K562 (cell line): ENCODE measurements at regions not wholly inside any gene's neighbourhood (a gene's known extent, or its start where the extent isn't known, plus 50 kb on each side); places are given as distances from the start of the nearest gene placed in this dataset.
A peak's percentile ranks its signal among the peaks of the same experiment; 100 is the strongest.

Experiments
- ATAC-seq: fragments of 200-7000 bp; cut with Tn5 transposase; 3 replicates; pipeline ENCODE4 v1.9.1; 2020; ENCODE audit warnings: moderate library complexity
- BruUV-seq: library from RNA; stranded (reverse); fragments of 400-500 nt; replicated peaks from 2 replicates; lab custom pipeline; 2021; lab: Mats Ljungman, UMichigan
- CTCF ChIA-PET: fragments of 300-600 bp; formaldehyde crosslinking; extraction: SDS; loops from one replicate; lab custom pipeline; 2021; ENCODE audit warnings: low intra/inter-chr PET ratio; lab: Yijun Ruan, JAX
- POLR2A ChIA-PET: fragments of 300-600, 350-650 bp; sonication (Branson Sonifier 250); formaldehyde crosslinking; extraction: SDS; loops from one replicate; lab custom pipeline; 2021; ENCODE audit warnings: antibody characterized with exemption, inconsistent platforms; lab: Yijun Ruan, JAX
- DNase-seq, 4 experiments: peaks; one replicate each; pipeline versions ENCODE4 v3.0.0 to v3.0.0-alpha.2; 2011 to 2018; ENCODE audit warnings: low spot score in 3 of 4, mixed read lengths in 3 of 4; ENCODE audit errors: extremely low read depth in 1 of 4
- FAIRE-seq: peaks from 2 replicates; lab custom pipeline; 2011; peaks lifted over from hg19 to GRCh38; lab: Jason Lieb, UNC
- H2AFZ ChIP-seq: 2 replicates; pipeline ENCODE4 v1.6.0; 2011; ENCODE audit warnings: low read depth, low read length, control low read depth, inconsistent platforms
- H3K27ac ChIP-seq: fragments of 200-600 bp; 3 replicates; pipeline ENCODE4 v1.8.0; 2011; ENCODE audit warnings: low read depth, mild to moderate bottlenecking, control low read depth, inconsistent platforms, low read length, moderate library complexity, mixed read lengths; ENCODE audit errors: extremely low read depth
- H3K27me3 ChIP-seq, 2 experiments: fragments of 300-600 bp in 1 of 2; 2 replicates in 1 of 2; 3 replicates in 1 of 2; pipeline versions ENCODE4 v1.6.0 to v1.8.0; 2011; ENCODE audit warnings: inconsistent platforms in 2 of 2, low read length in 2 of 2, mild to moderate bottlenecking in 1 of 2, mixed read lengths in 1 of 2, moderate library complexity in 1 of 2; ENCODE audit not compliant: control insufficient read depth in 2 of 2, insufficient read depth in 2 of 2
- H3K36me3 ChIP-seq: fragments of 300-600 bp; 3 replicates; pipeline ENCODE4 v1.8.0; 2011; ENCODE audit warnings: mild to moderate bottlenecking, low read length, inconsistent platforms; ENCODE audit not compliant: control insufficient read depth, insufficient read depth
- H3K4me1 ChIP-seq, 2 experiments: fragments of 200-600 bp in 1 of 2; replicated peaks in 1 of 2; 2 replicates in 1 of 2; 3 replicates in 1 of 2; pipeline versions ENCODE4 v1.5.1 to v1.8.0; 2011; ENCODE audit warnings: inconsistent platforms in 2 of 2, low read length in 2 of 2, mild to moderate bottlenecking in 1 of 2, mixed read lengths in 1 of 2, moderate library complexity in 1 of 2; ENCODE audit not compliant: control insufficient read depth in 2 of 2, insufficient read depth in 2 of 2
- H3K4me2 ChIP-seq: 2 replicates; pipeline ENCODE4 v1.6.1; 2011; ENCODE audit warnings: low read length, control low read depth, inconsistent platforms, mixed read lengths; ENCODE audit not compliant: insufficient read depth
- H3K4me3 ChIP-seq: fragments of 200-600 bp; sonication (generic), shearing (Covaris generic); 2 replicates; pipeline ENCODE4 v1.5.1; 2016; ENCODE audit warnings: control low read depth, inconsistent platforms
- H3K79me2 ChIP-seq: fragments of 200-600 bp; 3 replicates; pipeline ENCODE4 v1.8.0; 2011; ENCODE audit warnings: low read length, inconsistent platforms; ENCODE audit not compliant: control insufficient read depth, insufficient read depth
- H3K9ac ChIP-seq, 2 experiments: 2 replicates each; pipeline versions ENCODE4 v1.6.0 to v1.6.1; 2011; ENCODE audit warnings: low read depth in 2 of 2, low read length in 2 of 2, control low read depth in 1 of 2, inconsistent platforms in 1 of 2, mild to moderate bottlenecking in 1 of 2, mixed read lengths in 1 of 2; ENCODE audit not compliant: insufficient read depth in 1 of 2
- H3K9me1 ChIP-seq: one replicate; pipeline ENCODE4 v1.6.0; 2011; ENCODE audit warnings: inconsistent platforms, mild to moderate bottlenecking, low read length, moderate library complexity; ENCODE audit not compliant: control insufficient read depth, insufficient read depth
- H3K9me3 ChIP-seq: replicated peaks from 2 replicates; pipeline ENCODE4 v1.5.1; 2011; ENCODE audit warnings: low read depth, low read length, inconsistent platforms; ENCODE audit not compliant: control insufficient read depth, insufficient read depth
- H4K20me1 ChIP-seq: replicated peaks from 2 replicates; pipeline ENCODE4 v1.6.1; 2011; ENCODE audit warnings: low read length, inconsistent platforms, mixed read lengths; ENCODE audit not compliant: control insufficient read depth, insufficient read depth
- ARID2 ChIP-seq: fragments of 450-650 bp; IDR thresholded peaks from 2 replicates; pipeline ENCODE4 v1.6.1; 2017; ENCODE audit warnings: antibody characterized with exemption, mild to moderate bottlenecking
- IRF2 ChIP-seq: sonication (generic); formaldehyde crosslinking; IDR thresholded peaks from 2 replicates; pipeline ENCODE4 v1.8.1; 2022; ENCODE audit warnings: mild to moderate bottlenecking, missing genetic modification reagents
- MAZ ChIP-seq, 2 experiments: fragments of 450-650 bp in 1 of 2; sonication (generic) in 1 of 2; formaldehyde crosslinking; IDR thresholded peaks in 1 of 2; conservative IDR thresholded peaks in 1 of 2; 2 replicates each; pipeline versions ENCODE4 v1.4.0 to v1.5.0; 2020; ENCODE audit warnings: mild to moderate bottlenecking in 1 of 2, missing genetic modification reagents in 1 of 2
- POLR2AphosphoS5 ChIP-seq: IDR thresholded peaks from 2 replicates; pipeline ENCODE4 v1.6.1; 2011; ENCODE audit warnings: mild to moderate bottlenecking, low read depth, low read length, moderate library complexity; ENCODE audit not compliant: control insufficient read depth, insufficient read depth
- POLR2B ChIP-seq: fragments of 450-650 bp; IDR thresholded peaks from 2 replicates; pipeline ENCODE4 v1.6.1; 2018; ENCODE audit warnings: low read depth; ENCODE audit not compliant: partially characterized antibody
- RBM17 ChIP-seq: fragments of 200-400 bp; formaldehyde crosslinking; IDR thresholded peaks from 2 replicates; pipeline ENCODE4 v1.6.1; 2017; ENCODE audit warnings: low read depth, mild to moderate bottlenecking, low read length, borderline replicate concordance
- SIN3A ChIP-seq, 2 experiments: fragments of 150-350 bp in 1 of 2; IDR thresholded peaks; 2 replicates each; pipeline ENCODE4 v1.6.1; 2011 to 2016; ENCODE audit warnings: borderline replicate concordance in 2 of 2, low read depth in 2 of 2, low read length in 2 of 2, mild to moderate bottlenecking in 2 of 2, moderate library complexity in 2 of 2; ENCODE audit not compliant: control insufficient read depth in 1 of 2
- TAF1 ChIP-seq: IDR thresholded peaks from 2 replicates; pipeline ENCODE4 v1.6.1; 2011; ENCODE audit warnings: mild to moderate bottlenecking, low read length, moderate library complexity; ENCODE audit not compliant: insufficient read depth, control insufficient read depth, severe bottlenecking; ENCODE audit errors: extremely low read depth
- TFAM ChIP-seq: fragments of 250-450 bp; sonication (Bioruptor Pico); conservative IDR thresholded peaks from 2 replicates; pipeline ENCODE4 v1.5.0; 2021; ENCODE audit warnings: mild to moderate bottlenecking, moderate library complexity
- ZFP1 ChIP-seq: fragments of 450-650 bp; formaldehyde crosslinking; IDR thresholded peaks from 2 replicates; pipeline ENCODE4 v1.4.0; 2020; ENCODE audit warnings: mild to moderate bottlenecking, mixed read lengths
- ZNF316 ChIP-seq: fragments of 450-650 bp; IDR thresholded peaks from 2 replicates; pipeline ENCODE4 v1.6.1; 2016
- in situ Hi-C: fragments of 300-500 bp; cut with MboI; formaldehyde crosslinking; loops from 4 replicates; pipeline ENCODE4 v1.15.0; 2018; ENCODE audit warnings: inconsistent platforms, mixed read lengths
- intact Hi-C: fragments of 100-400 bp; cut with micrococcal nuclease; formaldehyde crosslinking; loops from 2 replicates; pipeline ENCODE4 v1.14.2; 2022
- TF ChIP-seq, protein P1 (sequence below): sonication (generic); IDR thresholded peaks from 2 replicates; pipeline ENCODE4 v1.6.1; 2016

GRCh38 chr5:30856242-30856641, 337.2 kb upstream of the CDH6 start (continued):
- TF ChIP-seq SIN3A (IDR thresholded peaks at IDR 0.05; ENCODE audit: borderline replicate concordance in 2 of 2, control insufficient read depth in 1 of 2, low read depth in 2 of 2, low read length in 2 of 2): no peak
- TF ChIP-seq, protein P1, sequence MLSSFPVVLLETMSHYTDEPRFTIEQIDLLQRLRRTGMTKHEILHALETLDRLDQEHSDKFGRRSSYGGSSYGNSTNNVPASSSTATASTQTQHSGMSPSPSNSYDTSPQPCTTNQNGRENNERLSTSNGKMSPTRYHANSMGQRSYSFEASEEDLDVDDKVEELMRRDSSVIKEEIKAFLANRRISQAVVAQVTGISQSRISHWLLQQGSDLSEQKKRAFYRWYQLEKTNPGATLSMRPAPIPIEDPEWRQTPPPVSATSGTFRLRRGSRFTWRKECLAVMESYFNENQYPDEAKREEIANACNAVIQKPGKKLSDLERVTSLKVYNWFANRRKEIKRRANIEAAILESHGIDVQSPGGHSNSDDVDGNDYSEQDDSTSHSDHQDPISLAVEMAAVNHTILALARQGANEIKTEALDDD: no peak
- TF ChIP-seq TAF1: no peak
- no peak for TF ChIP-seq POLR2B
- TF ChIP-seq ZFP1 (CRISPR knock-in tag): no peak
- no peak for TF ChIP-seq POLR2AphosphoS5

GRCh38 chr5:30853158-30853557, 340.3 kb upstream of the CDH6 start:
- ChIA-PET POLR2A (no interaction called here), CTCF (no interaction called here)
- in situ Hi-C loops (no loop called here), intact Hi-C loops (no loop called here)
- Histone ChIP-seq H3K4me2 (no peak overlapping the region), H4K20me1 (no peaks in the 10 kb centered on the region), H3K4me1 (no peaks in the 10 kb centered on the region), H3K9ac (no peak overlapping the region), H3K79me2 (no peaks in the 10 kb centered on the region), H2AFZ (no peak overlapping the region), H3K27ac (no peak overlapping the region), H3K27me3 (no peaks in the 10 kb centered on the region), H3K4me3 (no peak overlapping the region), H3K9me3 (no peaks in the 10 kb centered on the region), H3K36me3 (no peaks in the 10 kb centered on the region), H3K9me1 (no peaks in the 10 kb centered on the region)
- no TSS peak for BruUV-seq
- ATAC-seq: no peak
- DNase-seq: no peak
- TF ChIP-seq TFAM (CRISPR knock-in tag) (no peak), ZNF316 (0 out of 2 replicates have a peak, but pooled peaks have one; percentile 4), IRF2 (CRISPR knock-in tag) (no peak), MAZ (CRISPR knock-in tag; conservative IDR thresholded peaks at IDR 0.05 in 1 of 2, IDR thresholded peaks at IDR 0.05 in 1 of 2) (no peak), ARID2 (no peak), RBM17 (no peak)
- FAIRE-seq: no peak
